Uterus (tissue), 2 donors: ENCODE measurements at regions not wholly inside any gene's neighbourhood (a gene's known extent, or its start where the extent isn't known, plus 50 kb on each side); places are given as distances from the start of the nearest gene placed in this dataset.

Source experiments
- CTCF ChIP-seq, 4 experiments: fragments of 200-600 bp in 2 of 4; fragments of 450-650 bp in 2 of 4; sonication (generic) in 2 of 4; IDR thresholded peaks; one replicate each; pipeline ENCODE4 v1.5.1; 2016 to 2019; ENCODE audit warnings: antibody characterized with exemption in 4 of 4, mild to moderate bottlenecking in 2 of 4, moderate library complexity in 1 of 4
- POLR2A ChIP-seq, 2 donors: fragments of 450-650 bp; IDR thresholded peaks; one replicate each; pipeline ENCODE4 v1.6.1; 2016; ENCODE audit warnings: antibody characterized with exemption in 2 of 2, mild to moderate bottlenecking in 1 of 2, moderate library complexity in 1 of 2

- no peak for TF ChIP-seq CTCF (IDR thresholded peaks at IDR 0.05)
- TF ChIP-seq POLR2A (IDR thresholded peaks at IDR 0.05): no peak
These were observed 258.8 kb downstream of the PLPP3 start for GRCh38 chr1:56320464-56321149.
